Activated CD4-positive, alpha-beta T cell treated with anti-CD3 and anti-CD28 coated beads, Interleukin-2, amount 10 ng/mL, durations not matched to agents 7 days and 5 days (primary cell): ENCODE measurements at regions not wholly inside any gene's neighbourhood (a gene's known extent, or its start where the extent isn't known, plus 50 kb on each side); places are given as distances from the start of the nearest gene placed in this dataset.

Experiments
- CTCF ChIA-PET: fragments of 350-600 bp; sonication (Branson Sonifier 250); formaldehyde crosslinking; loops from one replicate; lab custom pipeline; 2021; ENCODE audit warnings: antibody characterized with exemption; lab: Charles Lee
- POLR2A ChIA-PET: fragments of 350-600 bp; sonication (Branson Sonifier 250); formaldehyde crosslinking; loops from one replicate; lab custom pipeline; 2021; ENCODE audit warnings: antibody characterized with exemption; lab: Charles Lee
- DNase-seq: peaks from one replicate; pipeline ENCODE4 v3.0.0-alpha.2; 2020
- H3K27ac Mint-ChIP-seq: one replicate; pipeline ENCODE4 v1.8.0; 2021; ENCODE audit warnings: mild to moderate bottlenecking, moderate library complexity, mixed read lengths
- H3K27me3 Mint-ChIP-seq: one replicate; pipeline ENCODE4 v1.8.0; 2021; ENCODE audit warnings: mixed read lengths
- H3K36me3 Mint-ChIP-seq: one replicate; pipeline ENCODE4 v1.8.0; 2021; ENCODE audit warnings: low read depth, mixed read lengths
- H3K4me1 Mint-ChIP-seq: one replicate; pipeline ENCODE4 v1.8.0; 2021; ENCODE audit warnings: mixed read lengths
- H3K4me3 Mint-ChIP-seq: one replicate; pipeline ENCODE4 v1.8.0; 2021; ENCODE audit warnings: mild to moderate bottlenecking, moderate library complexity, mixed read lengths
- H3K9me3 Mint-ChIP-seq: one replicate; pipeline ENCODE4 v1.8.0; 2021; ENCODE audit warnings: mixed read lengths

GRCh38 chr6:4377603-4378002, 242.2 kb upstream of the ECI2 start:
- Mint-ChIP-seq H3K4me3 (no peak overlapping the region), H3K36me3 (no peaks in the 10 kb centered on the region), H3K9me3 (peaks cover 6% of the 10 kb centered on the region), H3K27me3 (no peaks in the 10 kb centered on the region), H3K4me1 (no peaks in the 10 kb centered on the region), H3K27ac (no peak overlapping the region)
- CTCF ChIA-PET = no interaction called here
- no peak for DNase-seq
- POLR2A ChIA-PET = no interaction called here

- H3K27me3 Mint-ChIP-seq = no peaks in the 10 kb centered on the region
Observed at GRCh38 chr6:4374216-4374615, 238.8 kb upstream of the ECI2 start.

DNA sequence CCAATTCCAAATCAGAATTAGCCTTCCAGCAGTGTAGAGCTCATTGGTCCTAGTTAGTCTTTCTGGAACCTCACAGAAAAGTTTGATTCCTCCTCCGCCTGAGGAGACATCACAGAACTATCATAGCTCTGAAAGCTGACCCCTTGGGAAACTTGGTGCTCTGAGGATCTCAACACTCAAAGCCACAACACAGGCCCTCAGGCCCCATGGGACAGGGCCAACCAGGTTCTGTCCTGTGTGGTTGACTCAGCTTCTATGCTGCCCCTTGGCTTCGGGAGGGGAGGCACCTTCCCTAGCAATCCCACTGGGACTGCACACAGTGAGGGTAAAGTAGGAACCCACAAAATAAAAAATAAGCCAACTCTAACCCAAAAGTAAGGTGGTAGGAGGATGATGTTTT, 237.5 kb upstream of the ECI2 start:
- Mint-ChIP-seq H3K36me3 (no peaks in the 10 kb centered on the region), H3K4me1 (no peaks in the 10 kb centered on the region), H3K27ac (no peak overlapping the region), H3K9me3 (no peaks in the 10 kb centered on the region), H3K4me3 (no peak overlapping the region), H3K27me3 (no peaks in the 10 kb centered on the region)
- POLR2A ChIA-PET = no interaction called here
- DNase-seq = no peak
- CTCF ChIA-PET = interaction anchor here (1.4 kb wide), 1 partner anchor 22 kb away, joined by 3 read pairs; no protein-coding TSS in a partner anchor

More at GRCh38 chr6:4374216-4374615, 238.8 kb upstream of the ECI2 start:
- H3K36me3 Mint-ChIP-seq = no peaks in the 10 kb centered on the region
- no peaks in the 10 kb centered on the region for H3K4me1 Mint-ChIP-seq
- no peak overlapping the region for H3K4me3 Mint-ChIP-seq
- no peak for DNase-seq
- H3K9me3 Mint-ChIP-seq = no peaks in the 10 kb centered on the region
- ChIA-PET POLR2A (no interaction called here), CTCF (no interaction called here)
- H3K27ac Mint-ChIP-seq = no peak overlapping the region

- Mint-ChIP-seq H3K9me3 (no peaks in the 10 kb centered on the region), H3K36me3 (no peaks in the 10 kb centered on the region), H3K27ac (no peak overlapping the region), H3K4me1 (no peaks in the 10 kb centered on the region), H3K4me3 (no peak overlapping the region), H3K27me3 (no peaks in the 10 kb centered on the region)
- no peak for DNase-seq
- ChIA-PET CTCF (no interaction called here), POLR2A (no interaction called here)
Observed at GRCh38 chr6:4371207-4371921, 236.0 kb upstream of the ECI2 start.

GRCh38 chr6:4370066-4370465, 234.7 kb upstream of the ECI2 start:
- H3K27ac Mint-ChIP-seq = no peak overlapping the region
- H3K27me3 Mint-ChIP-seq = no peaks in the 10 kb centered on the region
- H3K36me3 Mint-ChIP-seq = no peaks in the 10 kb centered on the region
- H3K4me3 Mint-ChIP-seq = no peak overlapping the region
- POLR2A ChIA-PET = no interaction called here
- no peaks in the 10 kb centered on the region for H3K4me1 Mint-ChIP-seq
- H3K9me3 Mint-ChIP-seq = no peaks in the 10 kb centered on the region
- CTCF ChIA-PET = no interaction called here
- no peak for DNase-seq

GRCh38 chr6:4369616-4370015, 234.2 kb upstream of the ECI2 start:
- CTCF ChIA-PET = no interaction called here

GRCh38 chr6:4368649-4369048, 233.3 kb upstream of the ECI2 start:
- Mint-ChIP-seq H3K9me3 (no peaks in the 10 kb centered on the region), H3K36me3 (no peaks in the 10 kb centered on the region), H3K4me1 (peaks cover 4% of the 10 kb centered on the region), H3K4me3 (no peak overlapping the region), H3K27ac (no peak overlapping the region), H3K27me3 (no peaks in the 10 kb centered on the region)
- POLR2A ChIA-PET = no interaction called here
- CTCF ChIA-PET = no interaction called here
- DNase-seq = no peak

More at GRCh38 chr6:4369616-4370015, 234.2 kb upstream of the ECI2 start:
- Mint-ChIP-seq H3K27ac (no peak overlapping the region), H3K27me3 (no peaks in the 10 kb centered on the region), H3K36me3 (no peaks in the 10 kb centered on the region), H3K9me3 (no peaks in the 10 kb centered on the region), H3K4me1 (no peaks in the 10 kb centered on the region), H3K4me3 (no peak overlapping the region)
- no peak for DNase-seq
- POLR2A ChIA-PET = no interaction called here

DNA sequence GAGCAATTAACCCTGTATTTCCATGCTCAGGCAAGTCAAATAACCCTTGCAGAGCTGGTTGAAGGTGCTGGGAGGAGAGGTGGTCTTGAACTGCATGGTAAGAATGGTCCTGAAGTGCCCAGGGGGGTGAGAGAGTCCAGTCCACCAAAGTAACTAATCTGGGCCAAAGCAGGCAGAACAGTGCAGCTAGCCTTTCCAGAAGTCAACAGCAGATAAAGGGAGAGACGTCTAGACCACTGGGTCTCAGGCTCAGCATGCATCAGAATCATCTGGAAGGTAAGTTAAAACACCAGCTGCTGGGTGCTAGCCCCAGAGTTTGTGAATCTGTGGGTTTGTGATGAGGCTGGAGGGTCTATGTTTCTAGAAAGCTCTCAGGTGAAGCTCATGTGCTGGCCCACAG, 232.3 kb upstream of the ECI2 start:
- Mint-ChIP-seq H3K4me1 (peaks cover 4% of the 10 kb centered on the region), H3K4me3 (no peak overlapping the region), H3K36me3 (no peaks in the 10 kb centered on the region), H3K9me3 (no peaks in the 10 kb centered on the region), H3K27ac (no peak overlapping the region), H3K27me3 (no peaks in the 10 kb centered on the region)
- ChIA-PET POLR2A (no interaction called here), CTCF (no interaction called here)
- no peak for DNase-seq

DNA sequence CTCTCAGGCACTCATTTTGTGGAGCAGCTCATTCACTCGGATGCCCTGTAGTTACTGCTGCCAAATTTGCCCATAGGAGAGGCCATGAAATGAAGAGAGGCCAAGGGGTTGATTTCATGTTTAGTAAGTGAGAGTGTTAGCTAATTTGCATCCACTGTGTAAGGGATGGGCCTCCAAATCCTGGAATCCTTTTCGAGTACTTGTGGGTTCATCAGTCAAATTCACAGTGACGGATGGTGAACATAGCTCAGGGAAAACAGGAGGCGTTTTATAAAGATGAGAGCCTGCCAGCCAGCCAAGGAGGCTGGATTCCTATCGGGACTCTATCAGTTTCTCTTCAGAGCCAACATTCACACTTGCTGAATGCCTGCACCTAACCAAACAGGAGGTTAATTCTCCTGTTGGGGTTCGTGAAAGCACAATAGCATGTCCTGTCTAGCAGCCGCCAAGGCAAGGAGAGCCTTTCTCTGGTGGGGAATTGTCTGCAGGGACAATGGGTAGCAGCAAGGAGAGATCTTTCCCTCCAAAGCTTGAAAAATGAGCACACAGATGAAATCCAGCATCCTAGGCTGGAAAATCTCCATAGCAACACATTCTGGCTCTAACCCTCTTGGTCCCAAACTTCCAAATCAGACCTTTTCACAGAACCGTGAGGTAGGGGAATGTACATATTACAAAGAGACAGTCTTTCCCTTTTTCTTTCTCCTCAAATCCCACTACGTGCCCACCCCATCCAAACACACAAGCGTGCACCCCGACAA, 231.4 kb upstream of the ECI2 start:
- H3K36me3 Mint-ChIP-seq = no peaks in the 10 kb centered on the region
- DNase-seq = no peak
- ChIA-PET CTCF (interaction anchor here (1.0 kb wide), 1 partner anchor 11 kb away, joined by 4 read pairs; no protein-coding TSS in a partner anchor), POLR2A (no interaction called here)
- no peak overlapping the region for H3K27ac Mint-ChIP-seq
- H3K4me1 Mint-ChIP-seq = peaks cover 4% of the 10 kb centered on the region
- H3K9me3 Mint-ChIP-seq = no peaks in the 10 kb centered on the region
- no peaks in the 10 kb centered on the region for H3K27me3 Mint-ChIP-seq
- H3K4me3 Mint-ChIP-seq = no peak overlapping the region

GRCh38 chr6:4365686-4366085, 230.3 kb upstream of the ECI2 start:
- Mint-ChIP-seq H3K27me3 (no peaks in the 10 kb centered on the region), H3K9me3 (no peaks in the 10 kb centered on the region), H3K27ac (no peak overlapping the region), H3K4me1 (peaks cover 4% of the 10 kb centered on the region), H3K4me3 (no peak overlapping the region), H3K36me3 (no peaks in the 10 kb centered on the region)
- ChIA-PET CTCF (no interaction called here), POLR2A (no interaction called here)
- DNase-seq = no peak

DNA sequence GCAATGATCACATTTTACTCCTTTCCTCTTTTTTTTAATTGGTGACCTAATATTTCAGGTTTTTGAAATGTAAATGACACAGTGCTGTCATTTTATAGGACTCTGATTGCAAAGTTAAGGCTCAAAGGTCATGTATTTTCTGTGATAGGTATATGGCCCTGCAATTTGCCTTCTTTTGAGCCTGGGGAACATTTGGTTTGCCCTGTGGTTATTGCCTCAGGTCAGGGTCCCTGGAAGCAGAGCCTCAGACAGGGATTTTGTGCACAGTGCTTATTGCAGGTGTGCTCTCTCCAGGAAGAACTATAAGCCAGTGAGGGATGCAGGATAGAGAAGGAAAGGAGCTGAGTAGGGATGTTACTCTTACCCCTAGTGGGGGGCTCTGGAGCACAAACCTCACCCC, 229.3 kb upstream of the ECI2 start:
- H3K4me3 Mint-ChIP-seq = no peak overlapping the region
- POLR2A ChIA-PET = no interaction called here

DNA sequence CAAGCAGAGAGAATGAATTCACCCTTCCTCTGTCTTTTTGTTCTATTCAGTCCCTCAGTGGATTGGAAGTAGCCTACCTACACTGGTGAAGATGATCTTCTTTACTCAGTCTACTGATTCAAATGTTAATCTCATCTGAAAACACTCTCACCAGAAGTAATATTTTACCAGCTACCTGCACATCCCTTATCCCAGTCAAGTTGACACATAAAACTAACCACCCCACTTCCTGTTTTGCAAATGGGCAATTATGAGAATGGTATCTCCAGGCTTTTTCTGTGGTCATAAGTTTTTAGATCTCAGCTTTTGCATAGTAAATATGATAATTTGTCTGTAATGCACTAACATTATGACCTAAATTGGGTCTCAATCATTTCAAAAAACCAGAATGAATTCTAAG, 228.8 kb upstream of the ECI2 start:
- ChIA-PET CTCF (interaction anchor here (0.7 kb wide), 2 partner anchors 12 to 696 kb away, joined by 3 read pairs; no protein-coding TSS in a partner anchor), POLR2A (no interaction called here)
- H3K36me3 Mint-ChIP-seq = no peaks in the 10 kb centered on the region
- no peaks in the 10 kb centered on the region for H3K9me3 Mint-ChIP-seq
- H3K4me1 Mint-ChIP-seq = peaks cover 4% of the 10 kb centered on the region
- H3K27me3 Mint-ChIP-seq = no peaks in the 10 kb centered on the region
- H3K27ac Mint-ChIP-seq = no peak overlapping the region
- DNase-seq = no peak
- H3K4me3 Mint-ChIP-seq = no peak overlapping the region

More for the DNA sequence above, 229.3 kb upstream of the ECI2 start:
- Mint-ChIP-seq H3K36me3 (no peaks in the 10 kb centered on the region), H3K9me3 (no peaks in the 10 kb centered on the region), H3K27me3 (no peaks in the 10 kb centered on the region), H3K27ac (no peak overlapping the region), H3K4me1 (peaks cover 4% of the 10 kb centered on the region)
- CTCF ChIA-PET = interaction anchor here (0.7 kb wide), 1 partner anchor 695 kb away, joined by 3 read pairs; no protein-coding TSS in a partner anchor
- DNase-seq = no peak

GRCh38 chr6:4363656-4364055, 228.3 kb upstream of the ECI2 start:
- no peaks in the 10 kb centered on the region for H3K36me3 Mint-ChIP-seq
- POLR2A ChIA-PET = no interaction called here
- no peak for DNase-seq

More at GRCh38 chr6:4363656-4364055, 228.3 kb upstream of the ECI2 start:
- no peaks in the 10 kb centered on the region for H3K27me3 Mint-ChIP-seq
- peaks cover 4% of the 10 kb centered on the region for H3K4me1 Mint-ChIP-seq
- H3K4me3 Mint-ChIP-seq = no peak overlapping the region
- H3K9me3 Mint-ChIP-seq = no peaks in the 10 kb centered on the region
- H3K27ac Mint-ChIP-seq = no peak overlapping the region
- CTCF ChIA-PET = interaction anchor here (0.7 kb wide), 1 partner anchor 11 kb away, joined by 3 read pairs; no protein-coding TSS in a partner anchor
